Fibroblast of upper back skin (primary cell): ENCODE measurements at regions not wholly inside any gene's neighbourhood (a gene's known extent, or its start where the extent isn't known, plus 50 kb on each side); places are given as distances from the start of the nearest gene placed in this dataset.

Source experiments
- DNase-seq: peaks from one replicate; pipeline ENCODE4 v3.0.0-alpha.2; 2013

GRCh38 chr3:163927521-163927920, 1150.8 kb downstream of the SI start:
- no peak for DNase-seq

GRCh38 chr3:163924600-163924999, 1153.7 kb downstream of the SI start:
- no peak for DNase-seq

GRCh38 chr3:163919154-163919553, 1159.1 kb downstream of the SI start:
- no peak for DNase-seq

- no peak for DNase-seq
Observed at GRCh38 chr3:163916596-163917560, 1161.4 kb downstream of the SI start.

- no peak for DNase-seq
Observed at GRCh38 chr3:163915280-163915679, 1163.0 kb downstream of the SI start.

GRCh38 chr3:163914567-163914966, 1163.7 kb downstream of the SI start:
- DNase-seq: no peak

GRCh38 chr3:163891771-163892170, 1186.5 kb downstream of the SI start:
- no peak for DNase-seq

GRCh38 chr3:163890661-163891060, 1187.6 kb downstream of the SI start:
- DNase-seq: no peak

GRCh38 chr3:163879172-163879571, 1199.1 kb downstream of the SI start:
- no peak for DNase-seq

- DNase-seq: no peak
Observed at GRCh38 chr3:163878396-163878795, 1199.9 kb downstream of the SI start.

- DNase-seq: no peak
Observed at GRCh38 chr3:163877805-163878204, 1200.5 kb downstream of the SI start.

- no peak for DNase-seq
Observed at GRCh38 chr3:163863146-163863545, 1215.2 kb downstream of the SI start.

GRCh38 chr3:163852233-163852632, 1226.1 kb downstream of the SI start:
- DNase-seq: no peak

- DNase-seq: no peak
Observed at GRCh38 chr3:163838769-163839168, 1239.5 kb downstream of the SI start.

GRCh38 chr3:163832547-163832946, 1245.7 kb downstream of the SI start:
- DNase-seq: no peak

- DNase-seq: no peak
Observed at GRCh38 chr3:163821841-163822240, 1256.5 kb downstream of the SI start.

- DNase-seq: no peak
Observed at GRCh38 chr3:163817015-163817414, 1261.3 kb downstream of the SI start.

GRCh38 chr3:163813935-163814334, 1264.4 kb downstream of the SI start:
- no peak for DNase-seq

GRCh38 chr3:163812006-163812405, 1266.3 kb downstream of the SI start:
- no peak for DNase-seq

- no peak for DNase-seq
Observed at GRCh38 chr3:163809540-163809993, 1268.7 kb downstream of the SI start.

GRCh38 chr3:163786416-163786815, 1291.9 kb downstream of the SI start:
- no peak for DNase-seq

- no peak for DNase-seq
Observed at GRCh38 chr3:163785693-163786092, 1292.6 kb downstream of the SI start.

GRCh38 chr3:163779396-163780344, 1298.6 kb downstream of the SI start:
- no peak for DNase-seq

- no peak for DNase-seq
Observed at GRCh38 chr3:163776743-163777142, 1301.6 kb downstream of the SI start.
